ENCODE measurements at regions not wholly inside any gene's neighbourhood (a gene's known extent, or its start where the extent isn't known, plus 50 kb on each side); places are given as distances from the start of the nearest gene placed in this dataset.

- TF ChIP-seq CTCF (conservative IDR thresholded peaks at IDR 0.05) (no peak), EZH2 (IDR thresholded peaks at IDR 0.05; ENCODE audit: low read depth) (no peak)
These were observed 183.6 kb upstream of the DDHD1 start for GRCh38 chr14:53336729-53337128.
